Retina (tissue), 1 donor: ENCODE measurements at regions not wholly inside any gene's neighbourhood (a gene's known extent, or its start where the extent isn't known, plus 50 kb on each side); places are given as distances from the start of the nearest gene placed in this dataset.
"Not testable (repeated sequence)": the region's sequence is repeated elsewhere in the genome, so short reads cannot be mapped to it uniquely, and the experiment has no call there.

Experiments used
- DNase-seq: peaks from one replicate; pipeline ENCODE4 v3.0.0-alpha.2; 2016

DNA sequence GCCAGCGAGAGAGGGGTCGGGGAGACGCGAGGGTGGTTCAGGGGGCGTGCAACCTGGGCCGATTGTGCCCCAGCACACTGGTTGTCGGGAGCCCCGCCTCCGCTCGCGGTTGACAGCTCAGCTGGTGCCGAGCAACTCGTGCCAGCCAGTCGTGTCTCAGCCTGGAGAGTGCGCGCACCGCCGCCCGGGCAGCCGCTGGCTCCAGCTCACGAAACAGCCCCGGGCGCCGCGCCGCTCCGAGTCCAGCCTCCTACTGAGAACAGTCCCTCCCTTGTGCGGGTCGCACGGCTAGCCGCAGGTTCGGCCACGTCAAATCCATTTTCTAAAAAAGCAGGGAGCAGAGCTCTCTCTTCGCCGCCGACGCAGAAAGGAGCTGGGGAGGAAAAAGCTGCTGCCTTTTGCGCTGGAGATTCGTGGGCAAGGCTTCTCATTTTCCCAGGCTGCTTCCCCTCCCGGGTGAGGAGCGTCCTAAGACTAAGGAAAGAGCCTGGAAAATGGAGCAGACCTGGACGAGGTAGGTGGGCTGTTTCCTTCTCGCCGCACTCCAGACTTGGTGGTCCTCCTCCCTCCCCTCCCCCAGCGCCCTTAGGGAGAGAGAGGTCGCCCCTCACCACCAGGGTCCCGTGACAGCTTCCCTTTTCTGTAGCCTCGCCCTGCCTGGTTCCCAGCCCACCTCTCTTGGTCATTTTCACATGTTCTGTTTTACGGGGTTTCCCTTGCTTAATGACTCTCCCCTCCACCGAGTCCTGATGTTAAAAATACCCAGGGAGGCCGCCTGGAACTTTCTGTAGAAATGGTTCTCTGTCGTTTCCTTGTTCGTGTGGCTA, 56.7 kb upstream of the SEC22B start:
- not testable (repeated sequence) for DNase-seq

DNA sequence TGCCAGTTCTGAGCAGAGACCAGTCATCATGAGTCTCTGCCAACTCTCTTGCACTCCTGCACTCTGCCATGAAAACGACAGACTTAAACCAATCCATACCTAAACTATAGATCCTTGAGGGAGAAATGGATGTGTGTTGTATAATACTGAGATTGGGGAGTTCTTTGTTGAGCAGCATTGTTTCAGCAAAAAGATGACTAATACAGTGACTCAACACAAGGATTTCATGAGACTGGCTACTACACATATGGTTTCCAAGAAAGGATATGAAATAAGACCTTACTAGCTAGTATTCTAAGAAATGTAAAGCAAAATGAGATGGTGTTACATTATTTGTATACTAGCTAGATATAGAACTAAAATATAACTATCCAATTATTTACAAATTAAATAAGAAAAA, 53.5 kb upstream of the SEC22B start:
- not testable (repeated sequence) for DNase-seq
